Activated naive CD8-positive, alpha-beta T cell treated with anti-CD3 and anti-CD28 coated beads, Interleukin-2, amount 50 U/mL, for 24 hours (primary cell): ENCODE measurements at regions not wholly inside any gene's neighbourhood (a gene's known extent, or its start where the extent isn't known, plus 50 kb on each side); places are given as distances from the start of the nearest gene placed in this dataset.
"Not testable (repeated sequence)": the region's sequence is repeated elsewhere in the genome, so short reads cannot be mapped to it uniquely, and the experiment has no call there.

ENCODE experiments used
- ATAC-seq: fragments of 150-1000 bp; cut with Tn5 transposase; one replicate; pipeline ENCODE4 v1.10.0; 2021
- DNase-seq: peaks from one replicate; pipeline ENCODE4 v3.0.0; 2021
- H3K27ac Mint-ChIP-seq: one replicate; pipeline ENCODE4 v1.8.0; 2021; ENCODE audit warnings: mild to moderate bottlenecking, mixed read lengths
- H3K27me3 Mint-ChIP-seq: one replicate; pipeline ENCODE4 v1.8.0; 2021; ENCODE audit warnings: mixed read lengths
- H3K36me3 Mint-ChIP-seq: one replicate; pipeline ENCODE4 v1.8.0; 2021; ENCODE audit warnings: low read depth, mixed read lengths
- H3K4me1 Mint-ChIP-seq: one replicate; pipeline ENCODE4 v1.8.0; 2021; ENCODE audit warnings: mixed read lengths
- H3K4me3 Mint-ChIP-seq: one replicate; pipeline ENCODE4 v1.8.0; 2021; ENCODE audit warnings: mild to moderate bottlenecking, moderate library complexity, mixed read lengths
- H3K9me3 Mint-ChIP-seq: one replicate; pipeline ENCODE4 v1.8.0; 2021; ENCODE audit warnings: mixed read lengths

DNA sequence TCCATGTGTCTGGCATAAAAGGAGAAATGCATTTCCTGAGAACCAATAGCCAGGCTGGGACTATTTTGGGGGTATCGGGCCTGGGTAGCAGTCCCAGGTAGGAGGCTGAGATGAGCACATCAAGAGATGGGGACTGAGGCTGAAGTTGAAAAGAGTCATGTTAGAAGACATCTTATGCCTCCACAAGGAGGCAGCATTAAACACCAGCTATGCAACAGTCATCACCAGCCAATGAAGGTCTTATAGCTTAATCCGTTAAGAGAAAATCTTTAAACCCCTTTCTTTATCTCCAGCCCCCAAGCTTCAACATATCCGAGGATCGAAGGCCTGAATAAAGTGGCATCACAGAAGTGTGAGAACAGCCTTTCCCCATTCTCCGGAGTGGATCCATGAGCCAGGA is 640.7 kb upstream of the PTBP2 start:
- H3K27me3 Mint-ChIP-seq: no peaks in the 10 kb centered on the region
- ATAC-seq (no peak), DNase-seq (no peak)
- H3K4me3 Mint-ChIP-seq: no peak overlapping the region
- H3K9me3 Mint-ChIP-seq: no peaks in the 10 kb centered on the region
- H3K27ac Mint-ChIP-seq: no peak overlapping the region
- no peaks in the 10 kb centered on the region for H3K36me3 Mint-ChIP-seq
- H3K4me1 Mint-ChIP-seq: no peaks in the 10 kb centered on the region

DNA sequence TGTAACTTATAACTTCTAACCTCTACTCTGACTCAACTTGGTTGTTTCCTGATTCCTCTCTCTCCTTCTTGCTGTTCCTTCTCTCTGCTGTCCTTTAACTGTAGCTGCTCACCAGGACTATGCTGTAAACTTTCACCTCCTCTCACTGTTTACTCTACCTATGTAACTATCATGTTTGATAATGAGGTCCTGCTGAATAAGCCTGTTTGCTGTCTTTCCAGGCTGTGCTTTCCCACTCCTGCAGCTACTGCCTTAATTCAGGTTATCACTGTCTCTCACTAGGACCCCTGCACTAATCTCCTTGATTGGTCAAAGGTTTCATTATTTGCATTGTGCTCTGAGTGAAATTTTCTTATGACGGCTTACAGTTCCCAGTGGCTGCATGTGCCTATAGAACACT is 633.9 kb upstream of the PTBP2 start:
- Mint-ChIP-seq H3K4me1 (no peaks in the 10 kb centered on the region), H3K36me3 (no peaks in the 10 kb centered on the region), H3K27me3 (no peaks in the 10 kb centered on the region), H3K9me3 (peaks cover 9% of the 10 kb centered on the region), H3K4me3 (no peak overlapping the region), H3K27ac (no peak overlapping the region)
- DNase-seq (no peak), ATAC-seq (no peak)

DNA sequence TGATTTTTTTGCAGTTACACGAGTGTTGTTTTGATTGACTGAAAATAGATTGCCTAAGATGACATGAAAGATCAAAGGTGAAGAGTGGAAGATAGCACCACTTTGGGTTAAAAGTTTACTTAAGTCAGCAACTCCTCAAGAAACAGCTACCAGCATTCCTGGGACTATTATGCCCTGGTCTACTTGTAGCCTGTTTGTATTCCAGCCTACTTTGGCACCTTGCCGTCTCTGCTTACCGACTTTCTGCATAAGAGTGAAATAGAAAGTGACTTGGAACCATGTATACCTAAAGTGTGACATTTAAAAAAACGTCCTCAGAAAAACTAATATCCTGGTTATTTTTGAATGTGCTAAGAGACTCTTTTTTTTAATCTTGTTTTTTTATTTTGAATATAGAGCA is 631.5 kb upstream of the PTBP2 start:
- Mint-ChIP-seq H3K27me3 (no peaks in the 10 kb centered on the region), H3K4me3 (no peak overlapping the region), H3K9me3 (peaks cover 9% of the 10 kb centered on the region), H3K27ac (no peak overlapping the region), H3K4me1 (no peaks in the 10 kb centered on the region), H3K36me3 (no peaks in the 10 kb centered on the region)
- DNase-seq (no peak), ATAC-seq (no peak)

DNA sequence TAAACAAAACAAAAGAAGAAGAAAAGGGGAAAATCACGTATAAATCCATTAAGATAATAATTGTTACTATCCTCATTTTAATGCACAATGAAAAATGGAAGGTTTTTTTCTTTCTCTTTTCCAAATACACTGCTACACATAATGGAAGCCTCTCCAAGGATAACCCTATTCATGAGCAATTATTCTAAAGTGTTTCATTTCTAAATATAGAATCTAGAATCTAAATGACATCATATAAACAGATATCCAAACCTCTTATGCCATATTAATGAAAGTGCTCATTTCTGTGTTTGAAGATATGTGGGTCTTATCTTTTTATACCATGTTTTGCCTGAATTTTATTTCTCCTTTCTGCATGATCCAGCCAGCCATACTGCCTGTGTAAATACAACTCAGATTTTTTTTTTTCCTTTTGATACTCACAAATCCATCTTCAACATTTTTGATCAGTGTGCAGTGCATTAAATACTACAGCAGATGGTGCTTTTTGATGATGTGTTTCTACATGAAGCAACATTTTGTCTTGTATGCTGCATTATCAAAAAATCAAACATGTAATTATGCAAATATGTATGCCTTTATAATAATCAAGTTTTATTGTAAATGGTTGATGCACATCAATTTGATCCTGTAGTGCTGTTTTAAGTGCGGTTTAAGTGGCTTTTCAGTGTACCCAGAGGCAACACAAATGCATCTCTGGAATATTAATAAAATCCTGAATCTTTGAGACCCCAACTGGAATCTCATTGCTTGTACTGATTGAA is 625.6 kb upstream of the PTBP2 start:
- Mint-ChIP-seq H3K9me3 (peaks cover 9% of the 10 kb centered on the region), H3K4me3 (no peak overlapping the region), H3K27ac (no peak overlapping the region), H3K36me3 (no peaks in the 10 kb centered on the region), H3K27me3 (no peaks in the 10 kb centered on the region), H3K4me1 (no peaks in the 10 kb centered on the region)
- ATAC-seq (no peak), DNase-seq (no peak)

DNA sequence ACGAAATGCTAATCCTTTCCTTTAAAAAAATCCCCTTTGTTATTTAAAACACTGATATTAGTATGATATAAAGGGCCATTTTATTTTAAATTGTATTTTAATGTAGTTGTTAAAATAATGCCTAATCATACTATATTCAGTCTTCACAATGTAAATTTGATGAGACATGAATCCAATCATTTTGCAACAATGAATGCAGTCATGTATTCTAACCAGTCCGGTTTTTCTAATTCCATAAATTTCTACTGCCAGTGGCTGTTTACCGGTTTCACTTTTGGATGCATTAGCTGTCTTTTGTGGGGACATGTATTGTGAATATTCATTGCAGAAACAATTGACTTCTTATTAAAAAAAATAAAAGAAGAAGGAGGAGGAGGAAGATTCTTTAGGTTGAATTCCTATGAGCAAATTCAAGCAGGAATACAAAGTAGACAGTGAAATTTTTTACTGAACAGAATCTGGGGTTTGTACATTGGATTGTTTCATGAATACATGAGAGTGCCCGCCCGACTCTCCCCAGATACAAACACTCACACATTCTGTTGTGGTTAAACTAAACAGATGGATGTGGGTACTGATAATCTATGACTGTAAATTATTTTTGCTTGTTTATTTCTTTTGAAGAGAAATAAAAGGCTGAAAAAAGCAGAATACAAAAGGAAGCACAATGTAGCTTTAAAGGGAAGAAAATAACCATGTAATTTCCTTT is 624.8 kb upstream of the PTBP2 start:
- Mint-ChIP-seq H3K27ac (no peak overlapping the region), H3K4me1 (no peaks in the 10 kb centered on the region), H3K27me3 (no peaks in the 10 kb centered on the region), H3K36me3 (no peaks in the 10 kb centered on the region), H3K9me3 (peaks cover 7% of the 10 kb centered on the region), H3K4me3 (no peak overlapping the region)
- no peak for ATAC-seq
- no peak for DNase-seq

DNA sequence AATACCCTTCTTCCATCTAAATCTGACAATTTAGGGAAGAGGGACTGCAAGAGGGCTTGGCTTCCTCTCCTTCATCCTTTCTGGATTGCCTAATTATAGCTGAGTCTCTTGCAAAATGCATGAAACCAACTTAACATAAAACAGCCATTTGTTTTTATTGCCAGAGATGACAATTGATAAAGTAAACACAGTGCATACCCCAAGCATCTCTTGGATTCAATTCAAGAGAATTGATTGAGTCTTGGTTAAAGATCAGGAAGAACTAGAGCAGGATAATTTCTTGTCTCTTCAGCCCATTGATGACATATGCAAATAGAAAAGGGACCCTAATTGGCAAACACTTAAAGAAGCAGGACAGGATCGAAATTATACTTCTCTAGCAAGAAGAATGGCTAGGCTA is 617.1 kb upstream of the PTBP2 start:
- H3K4me1 Mint-ChIP-seq: no peaks in the 10 kb centered on the region
- H3K4me3 Mint-ChIP-seq: no peak overlapping the region
- no peaks in the 10 kb centered on the region for H3K36me3 Mint-ChIP-seq
- no peak for DNase-seq
- no peak overlapping the region for H3K27ac Mint-ChIP-seq
- H3K9me3 Mint-ChIP-seq: no peaks in the 10 kb centered on the region
- no peaks in the 10 kb centered on the region for H3K27me3 Mint-ChIP-seq
- ATAC-seq: no peak

DNA sequence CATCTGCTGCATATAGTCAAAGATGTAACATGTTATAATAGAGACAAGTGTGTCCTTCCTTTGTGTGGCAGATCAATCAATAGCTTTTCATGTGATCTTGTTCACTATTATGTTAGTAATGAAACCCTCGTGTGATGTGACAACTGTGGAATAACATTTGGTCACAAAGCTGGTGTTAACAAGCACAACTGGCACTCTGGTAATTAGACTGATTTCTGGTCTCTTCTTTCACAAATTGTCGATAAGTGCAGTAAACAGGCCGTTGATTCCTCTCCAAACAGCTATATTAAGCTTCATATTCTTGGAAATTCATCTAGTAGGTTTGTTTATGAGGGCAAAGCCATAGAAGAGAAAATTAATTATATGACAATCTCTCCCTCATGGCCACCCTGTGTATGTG is 616.7 kb upstream of the PTBP2 start:
- ATAC-seq: no peak
- Mint-ChIP-seq H3K4me1 (no peaks in the 10 kb centered on the region), H3K9me3 (no peaks in the 10 kb centered on the region), H3K27me3 (no peaks in the 10 kb centered on the region), H3K36me3 (no peaks in the 10 kb centered on the region), H3K4me3 (no peak overlapping the region), H3K27ac (no peak overlapping the region)
- no peak for DNase-seq

DNA sequence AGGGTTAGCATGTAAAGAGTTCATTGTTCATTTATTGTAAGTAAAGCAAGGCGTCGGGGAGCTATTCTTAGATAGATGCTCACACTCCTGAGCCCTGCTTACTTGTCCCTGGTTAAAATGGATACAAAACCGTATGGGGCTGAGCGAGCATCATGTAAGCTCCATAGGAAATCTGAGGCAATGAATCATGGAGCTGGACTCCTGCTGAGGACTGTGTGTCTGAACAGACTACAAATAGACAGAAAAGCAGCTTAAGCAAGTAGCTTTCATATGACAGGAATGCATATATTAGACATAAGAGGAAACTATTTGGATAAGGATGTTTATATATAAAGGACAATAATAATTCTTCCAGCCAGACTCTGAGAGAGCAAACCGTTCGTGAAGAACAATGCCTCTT is 604.9 kb upstream of the PTBP2 start:
- DNase-seq (no peak), ATAC-seq (no peak)
- Mint-ChIP-seq H3K36me3 (no peaks in the 10 kb centered on the region), H3K27ac (no peak overlapping the region), H3K27me3 (no peaks in the 10 kb centered on the region), H3K9me3 (no peaks in the 10 kb centered on the region), H3K4me3 (no peak overlapping the region), H3K4me1 (no peaks in the 10 kb centered on the region)

DNA sequence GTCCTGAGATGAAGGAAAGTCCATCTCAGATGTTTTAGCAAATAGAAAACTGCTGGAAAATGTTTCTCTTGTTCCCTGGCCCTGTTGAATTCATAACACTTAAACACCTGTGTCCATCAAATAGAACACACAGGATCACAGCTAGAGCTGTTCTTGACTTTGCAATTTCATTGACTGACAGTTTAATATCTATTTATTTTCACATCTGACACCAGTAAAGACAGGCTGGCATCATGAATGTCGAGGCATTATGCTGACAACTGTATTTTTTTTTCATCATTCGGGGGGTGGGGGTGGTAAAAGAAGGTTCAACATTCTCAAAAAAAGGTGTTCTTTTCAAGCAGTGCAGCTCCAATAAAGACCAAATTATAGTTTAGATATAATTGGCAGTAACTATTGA is 591.2 kb upstream of the PTBP2 start:
- no peaks in the 10 kb centered on the region for H3K9me3 Mint-ChIP-seq
- no peak overlapping the region for H3K4me3 Mint-ChIP-seq
- DNase-seq (no peak), ATAC-seq (no peak)
- H3K27me3 Mint-ChIP-seq: no peaks in the 10 kb centered on the region
- no peak overlapping the region for H3K27ac Mint-ChIP-seq
- H3K4me1 Mint-ChIP-seq: no peaks in the 10 kb centered on the region
- no peaks in the 10 kb centered on the region for H3K36me3 Mint-ChIP-seq

DNA sequence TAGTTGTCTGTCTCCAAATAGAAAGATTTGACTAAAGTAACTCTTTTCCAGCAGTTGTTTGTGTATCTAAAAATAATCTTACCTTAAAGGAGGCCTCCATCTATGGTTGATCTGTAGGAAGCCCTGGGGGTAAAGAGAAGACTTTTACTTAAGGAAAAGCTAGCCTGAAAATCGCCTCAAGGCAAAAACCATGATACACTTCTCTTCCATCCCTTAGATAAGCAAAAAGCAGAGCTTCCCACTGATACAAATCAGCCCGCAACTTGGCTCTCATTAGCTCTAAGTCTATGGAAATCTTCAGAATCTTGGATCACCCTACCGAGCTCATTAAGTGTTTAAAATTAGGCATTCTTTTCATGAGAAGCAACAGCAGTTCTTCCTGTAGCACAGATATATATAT is 576.9 kb upstream of the PTBP2 start:
- H3K9me3 Mint-ChIP-seq: peaks cover 4% of the 10 kb centered on the region
- H3K4me3 Mint-ChIP-seq: no peak overlapping the region
- ATAC-seq (no peak), DNase-seq (no peak)
- no peaks in the 10 kb centered on the region for H3K36me3 Mint-ChIP-seq
- H3K27me3 Mint-ChIP-seq: no peaks in the 10 kb centered on the region
- no peak overlapping the region for H3K27ac Mint-ChIP-seq
- no peaks in the 10 kb centered on the region for H3K4me1 Mint-ChIP-seq

DNA sequence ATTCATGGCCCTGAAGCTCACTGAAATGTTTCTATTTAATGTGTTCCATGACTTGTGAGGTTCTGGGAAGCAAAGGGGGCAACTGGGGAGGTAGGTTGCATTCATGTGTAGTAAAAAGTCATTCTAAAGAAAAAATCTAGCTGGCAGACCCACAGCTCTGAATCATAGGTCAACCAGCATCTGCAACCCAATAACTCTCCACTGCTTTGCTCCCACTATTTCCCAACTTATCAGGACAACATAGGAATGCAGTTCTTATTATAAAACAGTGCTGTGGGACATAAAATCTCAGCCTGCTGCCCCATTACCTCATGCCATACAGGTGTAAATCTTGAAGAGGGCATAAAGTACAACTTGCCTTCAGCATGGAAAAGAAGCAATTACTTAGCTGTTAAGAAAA is 576.1 kb upstream of the PTBP2 start:
- ATAC-seq (no peak), DNase-seq (no peak)
- Mint-ChIP-seq H3K4me3 (no peak overlapping the region), H3K27ac (no peak overlapping the region), H3K9me3 (peaks cover 6% of the 10 kb centered on the region), H3K36me3 (no peaks in the 10 kb centered on the region), H3K27me3 (no peaks in the 10 kb centered on the region), H3K4me1 (no peaks in the 10 kb centered on the region)

DNA sequence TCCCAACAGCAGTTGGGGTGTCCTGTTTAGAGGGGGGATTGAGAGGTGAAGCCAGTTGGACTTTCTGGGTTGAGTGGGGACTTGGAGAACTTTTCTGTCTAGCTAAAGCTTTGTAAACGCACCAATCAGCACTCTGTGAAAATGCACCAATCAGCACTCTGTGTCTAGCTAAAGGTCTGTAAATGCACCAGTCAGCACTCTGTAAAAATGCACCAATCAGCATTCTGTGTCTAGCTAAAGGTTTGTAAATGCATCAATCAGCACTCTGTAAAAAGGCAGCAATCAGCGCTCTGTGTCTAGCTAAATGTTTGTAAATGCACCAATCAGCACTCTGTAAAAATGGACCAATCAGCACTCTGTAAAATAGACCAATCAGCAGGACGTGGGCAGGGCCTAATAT is 568.6 kb upstream of the PTBP2 start:
- H3K27me3 Mint-ChIP-seq, H3K4me3 Mint-ChIP-seq, ATAC-seq, H3K27ac Mint-ChIP-seq, H3K4me1 Mint-ChIP-seq, H3K36me3 Mint-ChIP-seq, DNase-seq: not testable (repeated sequence)
- peaks cover 26% of the 10 kb centered on the region for H3K9me3 Mint-ChIP-seq

DNA sequence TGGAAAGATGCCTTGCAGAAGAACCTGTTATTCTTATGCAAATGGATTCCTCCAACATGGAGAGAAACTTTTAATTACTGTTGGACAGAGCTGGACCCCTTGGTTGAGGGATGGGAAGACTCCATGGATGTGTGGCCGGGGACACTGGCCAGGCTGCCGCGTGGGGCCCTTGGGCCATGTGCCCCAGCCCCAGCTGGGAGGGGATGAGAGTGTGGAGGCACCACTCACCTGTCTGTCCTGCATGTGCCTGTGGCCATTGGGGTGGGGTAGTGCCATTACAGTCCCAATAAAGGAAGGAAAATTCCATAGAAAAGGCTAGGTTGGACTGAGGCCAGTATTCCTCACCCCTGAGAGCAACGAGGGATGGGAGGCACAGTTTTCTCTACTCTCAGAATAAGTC is 564.5 kb upstream of the PTBP2 start:
- ATAC-seq: no peak
- Mint-ChIP-seq H3K9me3 (peaks cover 16% of the 10 kb centered on the region), H3K4me3 (no peak overlapping the region), H3K36me3 (no peaks in the 10 kb centered on the region), H3K4me1 (no peaks in the 10 kb centered on the region), H3K27ac (no peak overlapping the region), H3K27me3 (no peaks in the 10 kb centered on the region)
- no peak for DNase-seq

DNA sequence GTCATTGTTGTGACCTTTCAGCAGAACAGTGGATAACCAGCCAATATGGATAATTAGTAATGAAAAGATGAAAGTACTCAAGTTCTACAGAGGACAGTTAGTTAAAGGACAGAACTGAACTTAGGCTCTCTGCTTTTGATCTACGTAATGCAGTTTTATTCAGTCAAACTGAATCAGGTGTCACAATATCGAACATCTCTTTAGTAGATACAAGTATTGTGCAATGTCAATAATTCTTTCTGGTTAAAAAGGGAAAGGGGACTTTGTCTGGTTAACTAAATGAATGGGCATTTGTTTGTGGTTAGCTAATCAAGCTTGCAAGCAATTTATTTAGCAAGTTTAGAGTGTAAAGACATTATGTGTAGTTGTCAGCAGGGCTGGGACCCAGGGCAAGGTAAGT is 562.2 kb upstream of the PTBP2 start:
- H3K4me1 Mint-ChIP-seq: no peaks in the 10 kb centered on the region
- no peak overlapping the region for H3K27ac Mint-ChIP-seq
- ATAC-seq: no peak
- DNase-seq: no peak
- no peaks in the 10 kb centered on the region for H3K36me3 Mint-ChIP-seq
- H3K4me3 Mint-ChIP-seq: no peak overlapping the region
- H3K9me3 Mint-ChIP-seq: peaks cover 23% of the 10 kb centered on the region
- no peaks in the 10 kb centered on the region for H3K27me3 Mint-ChIP-seq

DNA sequence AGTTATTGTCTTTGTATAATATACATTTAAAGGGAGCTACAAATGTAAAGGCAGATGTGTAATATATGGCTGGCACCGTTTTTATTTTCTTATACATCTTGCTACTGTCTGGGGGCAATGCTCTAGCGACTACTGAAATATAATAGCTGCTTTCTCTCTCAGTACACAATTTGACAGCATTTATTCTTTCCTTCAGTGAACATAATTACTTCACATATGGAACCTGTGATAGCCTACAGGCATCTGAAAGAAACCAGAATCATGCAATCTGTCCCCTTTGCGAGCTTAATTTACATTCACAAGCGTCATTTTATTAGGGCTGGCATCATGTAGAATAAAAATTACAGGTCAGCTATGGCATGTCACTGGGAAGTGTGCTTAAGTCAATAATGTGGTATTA is 557.5 kb upstream of the PTBP2 start:
- Mint-ChIP-seq H3K27me3 (no peaks in the 10 kb centered on the region), H3K4me1 (no peaks in the 10 kb centered on the region), H3K36me3 (no peaks in the 10 kb centered on the region), H3K27ac (no peak overlapping the region), H3K4me3 (no peak overlapping the region), H3K9me3 (peaks cover 32% of the 10 kb centered on the region)
- ATAC-seq (no peak), DNase-seq (no peak)
